Posterior cingulate gyrus (tissue), 11 donors: ENCODE measurements at regions not wholly inside any gene's neighbourhood (a gene's known extent, or its start where the extent isn't known, plus 50 kb on each side); places are given as distances from the start of the nearest gene placed in this dataset.
A peak's percentile ranks its signal among the peaks of the same experiment; 100 is the strongest.

ENCODE experiments used
- DNase-seq, 10 donors: peaks; one replicate each; pipeline versions ENCODE4 v3.0.0 to v3.0.0-alpha.2; 2020 to 2021; ENCODE audit warnings: mixed read lengths in 3 of 10
- intact Hi-C: fragments of 100-400 bp; cut with DNase I; formaldehyde crosslinking; loops from one replicate; pipeline ENCODE4 v1.15.1; 2023

DNA sequence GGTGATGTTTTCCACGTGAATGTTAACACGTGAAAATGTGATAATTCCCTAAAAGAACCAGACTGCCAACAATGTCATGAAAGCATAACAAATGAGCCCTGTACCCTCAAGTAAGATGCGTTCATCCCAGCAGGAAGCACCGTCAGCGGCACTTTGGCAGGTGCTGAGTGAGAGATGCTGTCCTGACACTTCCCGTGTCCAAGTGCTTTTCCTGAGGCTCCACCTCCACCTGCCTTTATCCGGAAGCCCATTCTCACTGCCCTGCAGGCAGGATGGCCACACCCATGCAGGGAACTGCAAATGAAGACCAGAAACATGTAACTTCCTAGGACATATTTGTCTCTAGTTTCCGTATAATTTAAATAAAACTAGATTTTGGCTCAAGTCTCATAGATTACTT, 238.0 kb upstream of the IRX2 start:
- intact Hi-C loops = no loop called here
- DNase-seq = no peak

DNA sequence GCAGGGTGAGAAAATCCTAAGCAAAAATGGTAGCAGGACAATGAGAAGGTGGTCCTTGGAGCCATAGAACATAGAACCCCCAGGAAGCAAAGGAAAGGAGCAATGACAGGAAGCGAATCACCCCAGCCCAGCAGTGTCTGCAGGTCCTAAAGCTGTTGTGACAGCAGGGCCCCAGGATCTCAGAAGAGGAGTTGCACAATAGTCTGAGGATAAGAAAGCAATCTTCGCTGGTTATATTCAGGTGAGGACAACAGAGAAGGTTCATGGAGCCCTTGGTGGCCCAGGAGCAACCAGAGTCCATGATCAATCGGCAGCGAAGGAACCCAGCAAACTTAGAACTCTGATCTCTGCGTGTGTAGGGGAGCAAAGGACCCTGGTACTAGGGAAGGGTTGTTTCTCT, 234.8 kb upstream of the IRX2 start:
- no peak for DNase-seq
- intact Hi-C loops = no loop called here

DNA sequence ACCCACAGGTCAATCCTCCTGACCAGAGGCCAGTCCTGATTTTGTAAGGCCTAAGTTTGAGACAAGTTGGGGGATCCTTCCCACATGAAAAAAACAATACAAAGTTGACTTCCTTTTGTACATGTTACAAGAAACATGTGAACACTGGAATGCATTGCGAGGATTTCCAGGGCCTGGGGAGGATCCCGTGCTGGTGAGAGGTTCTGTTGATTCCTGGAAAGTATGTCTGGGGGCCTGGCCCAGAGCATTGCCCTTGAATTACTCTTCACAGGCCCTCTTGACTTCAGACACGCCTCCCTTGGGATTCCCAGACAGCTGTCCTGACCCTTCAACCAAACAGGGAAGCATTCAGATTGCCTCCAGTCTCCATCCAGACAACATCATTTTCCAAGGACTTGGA, 234.2 kb upstream of the IRX2 start:
- intact Hi-C loops = no loop called here
- DNase-seq = no peak

DNA sequence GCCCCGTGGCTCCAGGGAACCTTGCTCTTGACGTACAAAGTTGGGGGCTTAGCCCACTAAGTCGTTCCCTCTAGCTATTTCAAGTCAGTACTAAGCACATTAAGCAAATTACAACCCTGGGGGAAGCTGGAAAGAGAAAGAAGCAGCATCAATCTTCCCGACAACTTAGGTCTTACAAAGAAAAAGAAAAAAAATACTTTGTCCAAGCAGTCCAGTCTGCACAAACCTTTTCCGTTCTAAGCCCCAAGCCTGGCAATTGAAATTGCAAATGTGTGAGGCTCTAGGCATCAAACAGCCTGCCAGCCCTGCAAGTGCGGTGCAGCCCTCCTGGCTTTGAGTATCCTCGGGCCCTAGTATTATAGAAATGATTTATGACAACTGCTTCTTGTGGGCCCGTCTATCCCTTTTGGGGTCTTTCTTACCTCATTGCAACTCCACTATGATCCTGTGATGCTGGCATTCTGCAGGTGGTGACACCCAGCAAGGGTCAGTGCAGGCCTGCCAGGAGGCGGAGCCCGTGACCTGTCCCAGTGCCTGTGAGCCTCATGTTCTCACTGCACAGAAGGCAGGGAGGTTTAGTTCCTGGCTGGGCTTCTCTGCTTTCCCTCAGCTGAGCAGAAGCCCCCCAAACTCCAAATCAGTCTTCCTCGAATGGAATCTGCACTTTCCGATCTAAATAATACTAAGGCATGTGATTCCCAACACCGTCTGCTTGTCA, 232.3 kb upstream of the IRX2 start:
- DNase-seq = no peak

DNA sequence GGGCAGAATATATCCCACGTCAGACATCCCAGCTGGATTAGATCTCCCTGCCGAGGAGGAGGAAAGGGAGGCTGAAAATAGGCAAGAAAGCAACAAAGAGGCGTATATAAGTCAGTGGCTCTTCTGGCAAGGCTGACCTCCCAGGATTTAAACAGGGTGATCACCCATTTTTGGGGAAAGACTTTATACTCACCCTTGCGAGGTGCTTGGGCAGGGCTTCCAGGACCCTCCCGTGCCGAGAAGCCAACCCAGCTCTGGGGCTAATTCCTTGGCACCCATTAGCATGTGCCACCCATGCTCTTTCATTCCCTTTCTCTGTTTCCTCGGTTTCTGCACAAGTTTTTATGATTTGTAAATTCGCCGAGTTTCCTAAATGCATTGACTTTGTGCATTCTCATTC, 230.2 kb upstream of the IRX2 start:
- no peak for DNase-seq
- intact Hi-C loops = no loop called here

More for the DNA sequence above, 232.3 kb upstream of the IRX2 start:
- intact Hi-C loops = no loop called here

DNA sequence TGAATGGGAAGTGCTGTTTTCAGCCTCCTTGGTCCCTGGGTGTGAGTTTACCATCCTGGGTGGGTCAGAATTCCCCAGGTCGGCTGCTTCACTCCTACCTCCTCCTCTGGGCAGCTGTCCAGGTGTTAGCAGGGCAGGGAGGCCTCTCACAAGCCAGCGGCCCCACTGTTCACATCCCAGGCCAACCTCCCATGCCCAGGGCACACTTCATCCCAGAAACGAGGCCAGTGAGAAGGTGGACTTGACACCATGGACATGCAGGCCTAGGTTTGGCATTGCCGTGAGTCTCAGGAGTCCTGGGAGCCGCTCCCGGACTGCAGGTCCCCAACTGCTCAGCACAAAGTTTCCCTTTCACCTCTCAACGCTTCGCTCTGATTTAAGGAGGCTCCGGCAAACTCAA, 229.6 kb upstream of the IRX2 start:
- no peak for DNase-seq
- intact Hi-C loops = no loop called here

DNA sequence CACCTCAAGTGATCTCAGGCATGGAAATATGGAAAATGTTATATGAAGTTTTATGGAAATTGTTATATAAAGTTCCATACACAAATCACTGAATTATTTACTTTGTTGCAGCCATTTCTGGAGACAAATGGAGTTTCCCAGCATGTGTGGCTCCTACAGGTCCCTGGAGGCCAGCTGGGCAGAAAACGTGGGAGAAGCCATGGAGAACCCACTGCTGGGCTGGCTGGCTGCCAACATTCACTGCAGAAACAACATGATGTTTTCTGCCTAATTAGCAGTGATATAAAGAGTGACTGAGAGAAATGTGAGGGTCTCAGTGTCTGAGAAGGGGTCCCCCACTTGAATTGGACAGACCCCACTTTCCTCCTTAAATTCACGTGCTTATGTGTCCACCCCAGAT, 208.8 kb upstream of the IRX2 start:
- peak in 2 of 10 donors; percentile 57 to 76 for DNase-seq
- intact Hi-C loops = no loop called here

DNA sequence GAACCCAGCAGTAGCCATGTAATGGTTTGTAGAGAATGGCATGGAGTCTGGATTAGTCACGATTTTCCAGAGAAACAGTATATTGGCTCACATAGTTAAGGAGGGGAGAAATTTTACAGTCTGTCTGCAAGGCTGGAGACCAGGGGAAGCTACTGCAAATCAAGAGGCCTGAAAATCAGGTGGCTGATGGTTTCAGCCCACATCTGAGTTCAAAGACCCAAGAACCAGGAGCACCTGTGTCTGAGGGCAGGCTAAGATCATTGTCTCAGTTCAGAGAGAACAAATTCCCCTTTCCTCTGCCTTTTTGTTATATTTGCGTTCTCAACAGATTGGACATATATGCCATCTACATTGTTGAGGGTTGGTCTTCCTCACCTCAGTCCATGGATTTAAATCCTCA, 207.5 kb upstream of the IRX2 start:
- intact Hi-C loops = no loop called here
- no peak for DNase-seq

DNA sequence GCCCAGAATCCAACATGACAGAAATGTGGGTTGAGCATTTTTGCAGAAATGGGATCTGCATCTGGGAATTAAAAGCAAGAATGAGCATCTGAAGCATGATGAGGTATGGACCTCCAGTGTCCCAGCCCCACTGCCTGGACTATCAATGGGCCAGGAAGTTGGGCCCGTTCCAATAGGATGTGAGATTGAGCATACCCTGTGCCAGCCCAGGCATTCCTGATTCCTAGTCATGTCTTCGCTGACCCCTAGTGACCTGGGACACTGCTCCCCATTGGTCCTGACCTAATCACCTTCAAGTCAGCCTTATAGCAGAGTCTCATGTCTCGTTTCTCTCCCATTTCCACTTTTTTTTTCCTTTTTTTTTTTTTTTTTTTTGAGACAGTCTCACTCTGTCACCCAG, 197.4 kb upstream of the IRX2 start:
- no peak for DNase-seq
- intact Hi-C loops = no loop called here

DNA sequence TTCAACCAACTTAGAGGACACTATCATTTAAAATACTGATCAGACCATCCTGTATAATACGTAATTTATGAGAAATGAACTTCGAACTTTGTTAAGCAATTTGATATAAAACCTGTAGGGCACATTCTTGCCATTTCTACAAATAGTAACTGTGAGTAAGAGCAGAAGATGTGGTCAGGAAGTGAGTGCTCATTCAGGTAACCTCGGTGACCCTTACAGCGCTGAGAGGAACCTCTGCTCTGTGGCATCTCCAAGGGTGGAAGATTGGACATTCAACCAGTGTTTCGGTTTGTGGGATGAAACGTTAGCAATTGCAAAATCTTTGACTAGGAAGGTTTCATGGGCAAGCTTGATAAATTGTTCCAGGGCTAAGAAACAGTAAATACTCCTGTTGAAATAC, 194.8 kb upstream of the IRX2 start:
- intact Hi-C loops = no loop called here
- no peak for DNase-seq

DNA sequence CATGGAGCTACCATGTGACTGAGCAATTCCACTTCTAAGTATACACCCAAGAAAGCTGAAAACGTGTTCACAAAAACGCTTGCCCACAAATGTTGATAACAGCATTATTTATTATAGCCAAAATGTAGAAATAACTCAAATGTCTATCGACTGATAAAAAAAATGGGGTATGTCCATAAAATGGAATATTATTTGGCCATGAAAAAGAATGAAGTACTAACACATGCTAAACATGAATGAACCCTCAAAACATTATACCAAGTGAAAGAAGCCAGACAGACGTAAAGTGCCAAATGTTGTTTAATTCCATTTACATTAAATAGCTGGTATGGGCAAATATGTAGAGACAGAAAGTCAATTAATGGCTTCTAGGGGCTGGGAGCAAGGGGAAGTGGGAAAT, 184.9 kb upstream of the IRX2 start:
- intact Hi-C loops = no loop called here
- no peak for DNase-seq

DNA sequence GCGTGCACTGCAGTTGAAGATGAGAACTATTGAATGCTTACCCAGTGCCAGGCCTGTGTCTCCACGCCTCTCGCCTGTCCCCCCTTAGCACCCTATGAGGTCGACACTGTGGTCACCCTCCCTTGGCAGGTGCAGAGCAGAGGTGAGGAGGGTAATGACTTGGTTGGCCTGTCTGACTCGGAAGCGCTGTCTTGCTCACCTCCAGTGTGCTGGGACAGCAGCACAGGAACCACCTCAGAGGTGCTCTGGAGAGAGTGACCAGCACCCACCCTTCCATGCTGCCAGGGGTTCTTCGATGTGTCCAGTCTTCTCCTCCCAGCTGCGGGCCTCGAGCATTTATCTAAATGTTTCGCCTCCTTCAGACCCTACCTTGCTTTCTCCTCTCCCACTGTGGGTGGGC, 178.3 kb upstream of the IRX2 start:
- DNase-seq = no peak
- intact Hi-C loops = no loop called here

DNA sequence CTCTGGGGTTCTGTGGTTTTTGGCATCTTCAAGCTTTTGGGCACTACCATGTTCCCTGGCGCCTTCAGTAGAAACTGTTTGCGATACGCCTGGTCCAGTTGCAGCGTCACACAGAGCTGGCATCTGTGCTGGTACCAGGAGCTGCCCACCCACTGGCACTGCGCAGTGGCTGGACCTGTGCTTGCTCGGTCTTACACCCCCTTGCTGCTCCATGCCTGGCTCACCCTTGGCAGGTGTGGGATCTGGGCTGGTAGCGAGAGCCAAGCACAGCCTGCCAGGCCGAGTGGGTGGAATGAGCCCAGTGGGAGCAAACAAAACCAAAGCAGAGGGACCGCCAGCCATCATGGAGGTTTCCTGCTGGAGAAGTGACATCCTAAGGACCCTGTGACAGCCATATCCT, 170.2 kb upstream of the IRX2 start:
- intact Hi-C loops = no loop called here
- DNase-seq = no peak

DNA sequence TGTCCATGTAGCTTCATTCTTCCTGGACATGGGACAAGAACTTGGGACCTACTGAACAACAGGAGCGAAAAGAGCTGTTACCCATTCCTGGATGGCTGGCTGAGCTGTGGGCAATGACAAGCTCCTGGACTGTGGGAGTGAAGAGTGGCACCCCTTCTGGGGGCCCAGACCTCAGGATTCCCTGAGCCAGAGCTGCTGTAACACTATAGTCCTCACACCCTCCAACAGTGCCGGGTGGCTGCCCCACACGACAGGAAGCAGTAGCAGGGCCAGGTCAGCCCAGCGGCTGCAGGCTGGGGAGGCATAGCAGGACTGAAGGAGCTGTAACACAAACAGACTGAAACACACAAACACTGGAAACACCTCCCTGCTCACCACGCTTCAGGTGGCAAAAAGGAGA, 169.7 kb upstream of the IRX2 start:
- DNase-seq = no peak
- intact Hi-C loops = no loop called here

DNA sequence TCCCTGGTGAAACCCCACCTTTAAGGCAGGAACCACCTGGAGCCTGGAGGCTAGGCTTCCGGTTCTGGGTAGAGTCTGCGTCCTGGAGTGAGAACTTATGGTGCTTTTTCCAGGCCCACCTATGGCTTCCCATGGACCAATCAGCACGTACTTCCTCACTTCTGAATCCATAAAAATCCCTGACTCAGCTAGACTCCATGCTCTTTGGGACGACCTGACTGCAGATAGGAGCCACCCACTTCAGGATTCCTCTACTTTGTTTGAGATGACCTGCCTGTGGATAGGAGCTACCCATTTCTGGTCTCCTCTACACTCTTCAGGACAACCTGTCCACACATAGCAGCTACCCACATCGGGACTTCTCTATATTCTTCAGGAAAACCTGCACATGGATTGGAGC, 168.8 kb upstream of the IRX2 start:
- DNase-seq = no peak
- intact Hi-C loops = no loop called here

DNA sequence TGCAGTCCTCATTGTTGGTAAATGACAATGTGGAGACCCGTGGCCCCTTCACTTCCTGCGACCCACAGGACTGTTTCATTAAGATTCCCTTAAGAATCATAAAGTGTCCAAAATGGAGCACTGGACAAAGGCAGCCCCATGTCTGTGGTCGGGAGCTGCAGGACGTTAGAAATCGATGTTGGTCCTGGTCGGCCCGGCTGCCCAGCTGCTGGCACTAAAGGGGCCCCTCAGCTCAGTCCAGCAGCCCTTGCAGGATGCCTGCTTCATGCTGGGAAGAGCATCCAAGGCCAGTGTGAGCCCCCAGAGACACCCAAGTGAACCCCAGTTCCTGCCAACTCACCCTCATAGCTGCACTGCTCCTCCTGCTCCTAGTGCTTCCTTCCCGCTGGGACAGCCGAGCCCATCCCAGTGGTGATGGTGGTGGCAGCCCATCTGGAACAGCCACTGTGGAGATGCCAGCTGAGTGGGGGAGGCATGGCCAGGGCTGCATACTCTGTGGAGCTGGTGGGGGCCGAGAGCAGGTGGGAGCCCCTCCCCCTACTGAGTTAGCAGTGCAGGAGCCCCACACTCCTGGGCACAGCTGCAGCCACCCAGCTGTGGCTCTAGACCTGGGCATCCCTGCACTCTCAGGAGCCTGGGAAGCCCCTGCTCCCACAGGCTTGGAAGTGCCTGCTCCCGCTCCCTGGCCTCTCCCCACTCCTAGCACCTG, 168.0 kb upstream of the IRX2 start:
- intact Hi-C loops = no loop called here
- DNase-seq = no peak

DNA sequence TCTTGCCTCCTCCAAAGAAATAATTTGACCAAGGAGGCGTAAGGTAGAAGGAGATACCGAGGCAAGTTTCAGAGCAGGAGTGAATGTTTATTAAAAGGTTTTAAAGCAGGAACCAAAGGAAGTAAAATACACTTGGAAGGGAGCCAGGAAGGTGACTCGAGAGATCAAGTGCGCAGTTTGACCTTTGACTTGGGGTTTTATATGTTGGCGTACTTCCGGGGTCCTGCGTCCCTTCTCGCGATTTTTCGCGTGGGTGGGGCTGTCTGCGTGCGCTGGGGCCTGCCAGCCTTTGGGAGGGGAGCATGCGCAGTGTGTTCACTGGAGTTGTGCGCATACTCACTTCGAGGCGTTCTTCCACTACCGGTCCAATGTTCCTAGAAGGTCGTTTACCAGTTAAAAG, 166.0 kb upstream of the IRX2 start:
- DNase-seq = no peak
- intact Hi-C loops = no loop called here

DNA sequence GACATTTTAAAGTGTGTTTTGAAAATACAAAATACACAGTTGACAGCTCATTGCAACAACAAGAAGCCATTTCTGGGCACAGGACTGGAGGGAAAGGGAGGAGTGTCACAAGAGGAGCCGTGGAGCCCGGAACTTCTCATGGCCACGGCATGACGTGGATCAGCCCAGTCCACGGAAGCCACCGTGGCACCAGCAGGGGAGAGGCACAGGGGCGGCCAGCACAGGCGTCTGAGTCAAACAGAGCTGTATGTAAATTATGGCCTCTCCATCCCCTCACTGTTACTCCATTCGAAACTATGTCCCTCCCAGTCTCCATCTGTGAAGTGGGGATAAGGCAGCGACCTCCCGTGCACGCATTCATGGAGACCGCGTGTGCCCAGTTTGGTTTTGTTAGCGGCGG, 165.6 kb upstream of the IRX2 start:
- DNase-seq = no peak
- intact Hi-C loops = no loop called here

DNA sequence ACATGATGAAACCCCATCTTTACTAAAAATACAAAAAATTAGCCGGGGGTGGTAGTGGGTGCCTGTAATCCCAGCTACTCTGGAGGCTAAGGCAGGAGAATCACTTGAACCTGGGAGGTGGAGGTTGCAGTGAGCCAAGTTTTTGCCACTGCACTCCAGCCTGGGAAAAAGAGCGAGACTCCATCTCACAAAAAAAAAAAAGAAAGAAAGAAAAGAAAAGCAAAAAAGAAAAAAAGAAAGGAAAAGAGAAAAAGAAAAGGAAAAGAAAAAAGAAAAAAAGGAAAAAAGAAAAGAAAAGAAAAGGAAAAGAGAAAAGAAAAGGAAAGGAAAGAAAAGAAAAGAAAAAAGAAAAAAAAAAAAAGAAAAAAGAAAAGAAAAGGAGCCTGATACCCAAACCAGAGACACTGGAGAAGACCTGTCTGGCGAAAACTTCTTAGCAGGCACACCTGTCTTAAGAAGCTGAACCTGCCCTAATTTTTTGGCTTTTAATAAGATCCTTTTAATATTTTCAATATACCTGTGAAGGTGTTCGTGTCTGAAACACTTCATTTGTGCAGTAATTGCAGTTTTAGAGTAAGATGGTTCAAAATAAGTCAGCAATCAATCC, 164.7 kb upstream of the IRX2 start:
- no peak for DNase-seq
- intact Hi-C loops = no loop called here

DNA sequence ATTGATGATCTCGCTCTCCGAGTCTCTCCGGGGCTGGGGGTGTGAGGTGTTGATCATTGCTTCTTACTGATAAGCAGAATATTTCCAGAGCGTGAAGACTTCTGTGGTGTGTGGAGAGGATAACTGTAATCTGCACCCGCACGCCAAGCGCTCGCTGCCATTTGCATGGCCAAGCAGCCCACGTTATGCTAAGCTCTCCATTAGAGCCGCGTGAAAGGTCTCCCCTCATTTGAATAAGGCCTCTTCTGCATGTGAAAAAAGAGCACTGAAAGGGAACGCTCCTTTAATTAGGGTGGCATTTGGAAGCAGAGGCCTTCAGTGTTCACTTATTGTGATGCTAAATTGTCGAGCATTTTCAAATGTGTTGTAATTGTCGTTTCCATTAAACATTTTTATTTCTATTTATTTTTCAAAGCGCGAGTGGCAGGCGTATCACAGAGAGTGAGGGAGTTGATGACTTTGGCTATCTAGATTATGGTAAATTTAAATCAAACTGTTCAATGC, 163.6 kb upstream of the IRX2 start:
- intact Hi-C loops = no loop called here
- peak in 1 of 10 donors; percentile 62 for DNase-seq

DNA sequence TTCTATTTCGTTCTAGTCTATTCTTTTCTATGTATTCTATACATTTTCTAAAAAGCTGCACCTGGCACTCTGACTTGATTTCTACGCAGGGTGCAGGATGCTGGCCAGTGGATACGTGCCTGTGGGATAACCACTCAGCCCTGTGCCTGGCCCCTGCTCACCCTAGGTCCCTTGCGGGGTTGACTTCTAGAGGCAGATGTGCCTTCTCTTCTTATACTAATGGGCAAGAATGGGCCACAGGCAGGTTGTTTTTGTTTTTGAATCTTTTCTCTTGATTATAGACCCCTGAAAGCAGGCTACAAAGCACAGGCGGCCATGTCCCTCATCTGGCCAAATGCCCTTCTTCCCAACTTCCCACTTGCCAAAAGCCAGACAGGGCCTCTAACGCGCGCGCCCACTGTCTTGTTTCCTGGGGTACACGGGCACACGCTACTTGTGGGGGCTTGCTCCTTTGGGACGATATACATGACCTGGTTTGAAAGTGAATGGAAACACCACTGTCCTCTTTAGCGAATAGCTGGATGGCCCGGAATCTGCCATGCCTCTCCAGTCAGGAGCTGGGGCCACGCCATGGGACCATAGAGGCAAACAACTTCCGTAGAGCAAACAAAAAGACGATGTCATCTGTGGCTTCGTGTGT, 162.7 kb upstream of the IRX2 start:
- DNase-seq = no peak
- intact Hi-C loops = no loop called here

DNA sequence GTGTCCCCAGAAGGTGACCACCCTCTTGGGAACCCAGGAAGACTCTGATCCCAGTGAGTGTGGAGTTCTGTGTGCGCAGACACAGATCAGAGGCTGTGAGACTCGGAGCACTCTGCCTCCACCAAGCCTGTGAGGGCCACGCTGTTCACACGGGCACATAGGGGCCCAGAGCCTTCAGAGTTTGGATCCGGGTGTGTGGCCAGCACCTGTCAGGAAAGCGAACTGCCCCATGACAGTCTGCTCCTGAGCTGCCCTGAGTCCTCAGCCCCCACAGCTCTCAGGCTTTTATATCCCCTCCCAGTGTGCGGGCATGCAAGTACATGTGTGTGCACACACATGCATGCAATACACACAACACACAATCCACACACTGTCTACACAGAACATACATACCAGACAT, 161.8 kb upstream of the IRX2 start:
- DNase-seq = no peak
- intact Hi-C loops = no loop called here
